ENCODE measurements at regions not wholly inside any gene's neighbourhood (a gene's known extent, or its start where the extent isn't known, plus 50 kb on each side); places are given as distances from the start of the nearest gene placed in this dataset.

GRCh38 chr11:134988495-134988894 lies 576.5 kb upstream of the B3GAT1 start:
- Histone ChIP-seq H3K27ac (ENCODE audit: insufficient read depth, low read length) (no peak overlapping the region), H3K9me3 (ENCODE audit: control insufficient read depth, insufficient read depth, low read depth, low read length) (no peaks in the 10 kb centered on the region), H3K4me3 (replicated peaks in 1 of 4; ENCODE audit: control extremely low read depth in 1 of 4, insufficient read depth in 1 of 4, low read depth in 3 of 4, low read length in 4 of 4) (no peak overlapping the region), H3K27me3 (ENCODE audit: control insufficient read depth, insufficient read depth, low read length) (no peaks in the 10 kb centered on the region), H3K4me2 (ENCODE audit: extremely low read depth, insufficient read depth, low read length) (no peak overlapping the region), H3K36me3 (ENCODE audit: control insufficient read depth, insufficient read depth, low read length) (no peaks in the 10 kb centered on the region), H4K20me1 (ENCODE audit: control insufficient read depth, extremely low read depth, insufficient read depth, low read length) (no peaks in the 10 kb centered on the region), H3K4me1 (ENCODE audit: control insufficient read depth, extremely low read depth, insufficient read depth, low read length) (no peaks in the 10 kb centered on the region), H3K9ac (ENCODE audit: insufficient read depth, low read length) (no peak overlapping the region), H2AFZ (ENCODE audit: low read length) (no peak overlapping the region), H3K79me2 (ENCODE audit: control insufficient read depth, insufficient read depth, low read length) (no peaks in the 10 kb centered on the region)
- TF ChIP-seq CTCF (conservative IDR thresholded peaks at IDR 0.05 in 1 of 2, IDR thresholded peaks at IDR 0.05 in 1 of 2; ENCODE audit: low read depth in 1 of 2, low read length in 2 of 2): no peak
- TF ChIP-seq EZH2 (IDR thresholded peaks at IDR 0.05; ENCODE audit: low read length, missing control alignments): no peak
- no peak for DNase-seq (ENCODE audit: low read depth in 2 of 2)

GRCh38 chr11:134987822-134988221 lies 575.8 kb upstream of the B3GAT1 start:
- no peaks in the 10 kb centered on the region for H3K36me3 ChIP-seq (ENCODE audit: control insufficient read depth, insufficient read depth, low read length)
- H3K9me3 ChIP-seq (ENCODE audit: control insufficient read depth, insufficient read depth, low read depth, low read length): no peaks in the 10 kb centered on the region
- H3K4me1 ChIP-seq (ENCODE audit: control insufficient read depth, extremely low read depth, insufficient read depth, low read length): no peaks in the 10 kb centered on the region
- H2AFZ ChIP-seq (ENCODE audit: low read length): no peak overlapping the region
- no peak overlapping the region for H3K27ac ChIP-seq (ENCODE audit: insufficient read depth, low read length)
- no peak for DNase-seq (ENCODE audit: low read depth in 2 of 2)
- H3K27me3 ChIP-seq (ENCODE audit: control insufficient read depth, insufficient read depth, low read length): no peaks in the 10 kb centered on the region
- TF ChIP-seq EZH2 (IDR thresholded peaks at IDR 0.05; ENCODE audit: low read length, missing control alignments) (no peak), CTCF (conservative IDR thresholded peaks at IDR 0.05 in 1 of 2, IDR thresholded peaks at IDR 0.05 in 1 of 2; ENCODE audit: low read depth in 1 of 2, low read length in 2 of 2) (no peak)
- H4K20me1 ChIP-seq (ENCODE audit: control insufficient read depth, extremely low read depth, insufficient read depth, low read length): no peaks in the 10 kb centered on the region
- H3K4me2 ChIP-seq (ENCODE audit: extremely low read depth, insufficient read depth, low read length): no peak overlapping the region
- H3K79me2 ChIP-seq (ENCODE audit: control insufficient read depth, insufficient read depth, low read length): no peaks in the 10 kb centered on the region
- H3K4me3 ChIP-seq (replicated peaks in 1 of 4; ENCODE audit: control extremely low read depth in 1 of 4, insufficient read depth in 1 of 4, low read depth in 3 of 4, low read length in 4 of 4): no peak overlapping the region
- H3K9ac ChIP-seq (ENCODE audit: insufficient read depth, low read length): no peak overlapping the region

- no peaks in the 10 kb centered on the region for H3K4me1 ChIP-seq (ENCODE audit: control insufficient read depth, extremely low read depth, insufficient read depth, low read length)
- H3K27ac ChIP-seq (ENCODE audit: insufficient read depth, low read length): no peak overlapping the region
- no peaks in the 10 kb centered on the region for H3K79me2 ChIP-seq (ENCODE audit: control insufficient read depth, insufficient read depth, low read length)
- H3K9me3 ChIP-seq (ENCODE audit: control insufficient read depth, insufficient read depth, low read depth, low read length): no peaks in the 10 kb centered on the region
- no peak overlapping the region for H3K9ac ChIP-seq (ENCODE audit: insufficient read depth, low read length)
- no peak overlapping the region for H3K4me3 ChIP-seq (replicated peaks in 1 of 4; ENCODE audit: control extremely low read depth in 1 of 4, insufficient read depth in 1 of 4, low read depth in 3 of 4, low read length in 4 of 4)
- no peak for DNase-seq (ENCODE audit: low read depth in 2 of 2)
- no peaks in the 10 kb centered on the region for H3K36me3 ChIP-seq (ENCODE audit: control insufficient read depth, insufficient read depth, low read length)
- no peak overlapping the region for H2AFZ ChIP-seq (ENCODE audit: low read length)
- no peak overlapping the region for H3K4me2 ChIP-seq (ENCODE audit: extremely low read depth, insufficient read depth, low read length)
- TF ChIP-seq CTCF (conservative IDR thresholded peaks at IDR 0.05 in 1 of 2, IDR thresholded peaks at IDR 0.05 in 1 of 2; ENCODE audit: low read depth in 1 of 2, low read length in 2 of 2) (no peak), EZH2 (IDR thresholded peaks at IDR 0.05; ENCODE audit: low read length, missing control alignments) (no peak)
- no peaks in the 10 kb centered on the region for H3K27me3 ChIP-seq (ENCODE audit: control insufficient read depth, insufficient read depth, low read length)
- no peaks in the 10 kb centered on the region for H4K20me1 ChIP-seq (ENCODE audit: control insufficient read depth, extremely low read depth, insufficient read depth, low read length)
Observed at GRCh38 chr11:134987223-134987768, 575.3 kb upstream of the B3GAT1 start.
